C4-2B (cell line): ENCODE measurements at regions not wholly inside any gene's neighbourhood (a gene's known extent, or its start where the extent isn't known, plus 50 kb on each side); places are given as distances from the start of the nearest gene placed in this dataset.

Experiments
- ZFX ChIP-seq: fragments of 450-650 bp; IDR thresholded peaks from 2 replicates; pipeline ENCODE4 v1.6.1; 2017
- TF ChIP-seq, protein P1 (sequence below): fragments of 450-650 bp; conservative IDR thresholded peaks from 2 replicates; pipeline ENCODE4 v1.5.1; 2017; ENCODE audit warnings: mild to moderate bottlenecking

DNA sequence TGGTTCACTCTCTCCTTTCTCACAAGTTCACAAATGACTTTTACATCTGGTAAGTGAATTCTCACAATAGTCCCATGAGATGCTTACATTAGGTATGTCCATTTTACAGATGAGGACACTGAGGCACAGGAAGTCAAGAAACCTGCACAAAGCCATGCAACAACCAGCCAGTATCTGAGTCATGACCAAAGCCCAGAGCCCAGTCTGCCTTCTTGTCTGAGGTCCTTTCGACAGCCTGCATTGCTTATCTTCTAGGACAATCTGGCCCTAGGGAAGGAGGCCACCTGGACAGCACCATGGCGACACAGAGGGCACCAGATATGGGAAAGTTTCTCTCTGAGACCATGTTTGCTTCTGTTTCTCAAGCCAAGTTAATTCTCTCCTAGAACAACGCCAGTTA lies 197.1 kb downstream of the NSG2 start:
- TF ChIP-seq, protein P1, sequence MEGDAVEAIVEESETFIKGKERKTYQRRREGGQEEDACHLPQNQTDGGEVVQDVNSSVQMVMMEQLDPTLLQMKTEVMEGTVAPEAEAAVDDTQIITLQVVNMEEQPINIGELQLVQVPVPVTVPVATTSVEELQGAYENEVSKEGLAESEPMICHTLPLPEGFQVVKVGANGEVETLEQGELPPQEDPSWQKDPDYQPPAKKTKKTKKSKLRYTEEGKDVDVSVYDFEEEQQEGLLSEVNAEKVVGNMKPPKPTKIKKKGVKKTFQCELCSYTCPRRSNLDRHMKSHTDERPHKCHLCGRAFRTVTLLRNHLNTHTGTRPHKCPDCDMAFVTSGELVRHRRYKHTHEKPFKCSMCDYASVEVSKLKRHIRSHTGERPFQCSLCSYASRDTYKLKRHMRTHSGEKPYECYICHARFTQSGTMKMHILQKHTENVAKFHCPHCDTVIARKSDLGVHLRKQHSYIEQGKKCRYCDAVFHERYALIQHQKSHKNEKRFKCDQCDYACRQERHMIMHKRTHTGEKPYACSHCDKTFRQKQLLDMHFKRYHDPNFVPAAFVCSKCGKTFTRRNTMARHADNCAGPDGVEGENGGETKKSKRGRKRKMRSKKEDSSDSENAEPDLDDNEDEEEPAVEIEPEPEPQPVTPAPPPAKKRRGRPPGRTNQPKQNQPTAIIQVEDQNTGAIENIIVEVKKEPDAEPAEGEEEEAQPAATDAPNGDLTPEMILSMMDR = no peak
- TF ChIP-seq ZFX = no peak
